MV-4-11 (cell line): ENCODE measurements at regions not wholly inside any gene's neighbourhood (a gene's known extent, or its start where the extent isn't known, plus 50 kb on each side); places are given as distances from the start of the nearest gene placed in this dataset.

ENCODE experiments used
- DNase-seq: peaks from one replicate; lab custom pipeline; 2025; lab: John Stamatoyannopoulos, UW

DNA sequence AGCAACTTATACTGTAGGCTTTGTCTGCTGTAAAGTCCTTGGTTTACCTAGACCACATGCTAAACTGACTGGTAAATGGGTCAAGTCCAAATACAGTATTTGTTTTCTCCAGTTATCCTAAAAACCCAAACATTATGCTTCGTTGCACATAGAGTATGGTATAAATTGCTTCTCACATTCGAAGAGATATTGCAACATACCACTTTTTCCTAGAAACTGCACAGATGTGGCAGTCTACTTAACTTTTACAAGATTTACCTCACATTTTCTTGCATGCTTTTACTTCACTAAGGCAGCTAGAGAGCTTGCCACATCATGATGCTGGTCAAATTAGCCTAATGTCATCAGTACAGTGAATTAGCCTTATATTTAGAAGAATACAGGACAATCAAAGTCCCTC lies 66.0 kb upstream of the SCN7A start:
- DNase-seq, result peak; percentile 61

DNA sequence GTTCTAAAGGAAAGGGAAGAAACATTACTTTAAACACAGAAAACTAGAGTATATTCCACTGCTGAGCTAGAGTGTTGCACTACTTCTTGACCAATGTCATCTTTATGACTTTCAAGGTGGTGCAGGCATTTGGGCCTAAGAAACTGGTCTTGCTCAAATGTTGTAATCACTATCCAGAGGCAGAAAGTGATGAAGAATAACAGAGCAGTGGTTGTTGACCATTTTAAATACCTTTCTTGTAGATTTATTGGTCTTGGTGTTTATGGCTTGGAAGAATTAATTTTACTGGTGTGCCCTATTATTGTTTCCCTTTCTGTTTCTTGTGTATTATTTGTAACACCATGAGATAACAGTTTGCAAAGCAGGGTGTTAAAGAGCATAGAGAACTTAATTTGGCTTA lies 56.9 kb upstream of the SCN7A start:
- no peak for DNase-seq

GRCh38 chr2:166545473-166545872 lies 51.4 kb upstream of the SCN7A start:
- DNase-seq, result no peak
